Mesenchymal stem cell (in vitro differentiated cells and primary cell): ENCODE measurements at regions not wholly inside any gene's neighbourhood (a gene's known extent, or its start where the extent isn't known, plus 50 kb on each side); places are given as distances from the start of the nearest gene placed in this dataset.

Source experiments
- DNase-seq: peaks from one replicate; pipeline ENCODE4 v3.0.0-alpha.2; 2013
- H2AFZ ChIP-seq: one replicate; pipeline ENCODE4 v1.6.1; 2013; ENCODE audit warnings: low read depth, mild to moderate bottlenecking, control low read depth, inconsistent platforms, low read length, moderate library complexity
- H2AK5ac ChIP-seq: 2 replicates; pipeline ENCODE4 v1.6.1; 2013; ENCODE audit warnings: low read length, moderate library complexity, mild to moderate bottlenecking, inconsistent platforms; ENCODE audit not compliant: severe bottlenecking
- H2BK120ac ChIP-seq: one replicate; pipeline ENCODE4 v1.6.1; 2013; ENCODE audit warnings: low read depth, mild to moderate bottlenecking, inconsistent platforms, low read length, moderate library complexity
- H2BK12ac ChIP-seq, 2 experiments: one replicate each; pipeline ENCODE4 v1.6.1; 2013; ENCODE audit warnings: inconsistent platforms in 2 of 2, low read length in 2 of 2, mild to moderate bottlenecking in 2 of 2, moderate library complexity in 2 of 2, control low read depth in 1 of 2
- H2BK15ac ChIP-seq: one replicate; pipeline ENCODE4 v1.6.1; 2013; ENCODE audit warnings: mild to moderate bottlenecking, low read depth, inconsistent platforms; ENCODE audit not compliant: poor library complexity, severe bottlenecking
- H2BK5ac ChIP-seq: 2 replicates; pipeline ENCODE4 v1.6.1; 2013; ENCODE audit warnings: low read depth, mild to moderate bottlenecking, low read length, control low read depth, inconsistent platforms; ENCODE audit not compliant: poor library complexity, severe bottlenecking
- H3K14ac ChIP-seq, 2 experiments: one replicate each; pipeline ENCODE4 v1.6.1; 2013; ENCODE audit warnings: inconsistent platforms in 2 of 2, low read length in 2 of 2, control low read depth in 1 of 2, mild to moderate bottlenecking in 1 of 2, moderate library complexity in 1 of 2
- H3K18ac ChIP-seq, 2 experiments: one replicate each; pipeline ENCODE4 v1.6.1; 2013; ENCODE audit warnings: inconsistent platforms in 2 of 2, low read length in 2 of 2, control low read depth in 1 of 2, low read depth in 1 of 2, mild to moderate bottlenecking in 1 of 2
- H3K23ac ChIP-seq, 2 experiments: one replicate each; pipeline ENCODE4 v1.6.1; 2013; ENCODE audit warnings: inconsistent platforms in 2 of 2, low read length in 2 of 2, mild to moderate bottlenecking in 2 of 2, moderate library complexity in 2 of 2, control low read depth in 1 of 2
- H3K27ac ChIP-seq: 2 replicates; pipeline ENCODE4 v1.5.1; 2013; ENCODE audit warnings: mild to moderate bottlenecking, moderate library complexity, low read length, control low read depth, inconsistent platforms; ENCODE audit not compliant: poor library complexity, severe bottlenecking
- H3K27me3 ChIP-seq, 2 experiments: 2 replicates each; pipeline versions ENCODE4 v1.6.1 to v1.7.0; 2013; ENCODE audit warnings: low read length in 2 of 2, mild to moderate bottlenecking in 2 of 2, moderate library complexity in 2 of 2, control low read depth in 1 of 2, inconsistent platforms in 1 of 2; ENCODE audit not compliant: control insufficient read depth in 1 of 2, insufficient read depth in 1 of 2
- H3K36me3 ChIP-seq, 2 experiments: 2 replicates each; pipeline versions ENCODE4 v1.6.1 to v1.7.0; 2013; ENCODE audit warnings: low read length in 2 of 2, control low read depth in 1 of 2, inconsistent platforms in 1 of 2, low read depth in 1 of 2, mild to moderate bottlenecking in 1 of 2; ENCODE audit not compliant: insufficient read depth in 2 of 2, control insufficient read depth in 1 of 2
- H3K4ac ChIP-seq, 2 experiments: one replicate each; pipeline ENCODE4 v1.6.1; 2013; ENCODE audit warnings: inconsistent platforms in 2 of 2, low read length in 2 of 2, mild to moderate bottlenecking in 2 of 2, moderate library complexity in 2 of 2, control low read depth in 1 of 2, low read depth in 1 of 2
- H3K4me1 ChIP-seq: 2 replicates; pipeline ENCODE4 v1.6.1; 2013; ENCODE audit warnings: low read depth, low read length, control low read depth; ENCODE audit not compliant: control insufficient read depth, insufficient read depth
- H3K4me2 ChIP-seq: 2 replicates; pipeline ENCODE4 v1.6.1; 2013; ENCODE audit warnings: low read length, mild to moderate bottlenecking, inconsistent platforms; ENCODE audit not compliant: poor library complexity, severe bottlenecking
- H3K4me3 ChIP-seq, 2 experiments: 2 replicates each; pipeline versions ENCODE4 v1.5.1 to v1.7.0; 2013; ENCODE audit warnings: low read length in 2 of 2, mild to moderate bottlenecking in 2 of 2, control low read depth in 1 of 2, low read depth in 1 of 2; ENCODE audit not compliant: insufficient read depth in 1 of 2
- H3K79me1 ChIP-seq: replicated peaks from 2 replicates; pipeline ENCODE4 v1.6.1; 2013; ENCODE audit warnings: mild to moderate bottlenecking, control low read depth, low read length, inconsistent platforms; ENCODE audit not compliant: poor library complexity, severe bottlenecking
- H3K9ac ChIP-seq: 2 replicates; pipeline ENCODE4 v1.7.0; 2013; ENCODE audit warnings: mild to moderate bottlenecking, low read length, moderate library complexity
- H3K9me3 ChIP-seq: 2 replicates; pipeline ENCODE4 v1.7.0; 2013; ENCODE audit warnings: mild to moderate bottlenecking, low read length; ENCODE audit not compliant: control insufficient read depth
- H4K8ac ChIP-seq: one replicate; pipeline ENCODE4 v1.6.1; 2013; ENCODE audit warnings: inconsistent platforms, mild to moderate bottlenecking, low read length, moderate library complexity
- H4K91ac ChIP-seq: one replicate; pipeline ENCODE4 v1.6.1; 2013; ENCODE audit warnings: mild to moderate bottlenecking, low read length, inconsistent platforms
- WGBS: methylation state at CpG from one replicate; pipeline ENCODE4 v1.1.7; 2013; ENCODE audit warnings: mixed read lengths; 5-methylcytosine and 5-hydroxymethylcytosine counted together

DNA sequence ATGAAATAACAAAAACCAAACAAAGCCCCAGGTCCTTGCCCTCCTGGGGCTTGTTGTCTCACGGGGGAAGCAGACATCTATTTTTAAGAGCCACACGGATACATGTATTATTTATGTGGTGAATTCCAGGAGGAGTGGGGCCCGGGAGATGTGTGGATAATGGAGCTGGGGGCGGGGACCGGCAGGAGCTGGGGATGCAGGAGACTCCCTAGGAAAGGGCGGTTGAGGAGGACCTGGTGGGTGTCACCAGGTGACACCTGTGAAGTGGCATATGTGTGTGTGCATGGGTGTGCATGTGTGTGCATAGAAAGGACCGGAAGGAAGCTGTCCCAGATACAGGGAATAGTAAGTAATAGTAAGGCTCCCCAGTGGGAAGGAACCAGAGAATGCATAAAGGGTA lies 148.9 kb downstream of the URI1 start:
- no peak overlapping the region for H3K23ac ChIP-seq
- no peak overlapping the region for H3K14ac ChIP-seq
- no peak overlapping the region for H2BK120ac ChIP-seq
- H3K4me2 ChIP-seq: no peak overlapping the region
- peaks cover 0 to 13% of the 10 kb centered on the region in 2 experiments for H3K27me3 ChIP-seq
- H3K18ac ChIP-seq: no peak overlapping the region
- H3K9me3 ChIP-seq: no peaks in the 10 kb centered on the region
- no peaks in the 10 kb centered on the region for H3K36me3 ChIP-seq
- H3K4me3 ChIP-seq: no peak overlapping the region
- H3K79me1 ChIP-seq: no peaks in the 10 kb centered on the region
- H2AK5ac ChIP-seq: no peak overlapping the region
- no peak overlapping the region for H3K4ac ChIP-seq
- H2BK5ac ChIP-seq: no peak overlapping the region
- H2BK15ac ChIP-seq: no peak overlapping the region
- H4K91ac ChIP-seq: no peak overlapping the region
- no peak overlapping the region for H2BK12ac ChIP-seq
- H3K4me1 ChIP-seq: no peaks in the 10 kb centered on the region
- H2AFZ ChIP-seq: no peak overlapping the region
- DNase-seq: no peak
- no peak overlapping the region for H3K9ac ChIP-seq
- H4K8ac ChIP-seq: no peak overlapping the region
- no peak overlapping the region for H3K27ac ChIP-seq
- 88% methylated on average over 7 of the region's 7 CpGs for WGBS

DNA sequence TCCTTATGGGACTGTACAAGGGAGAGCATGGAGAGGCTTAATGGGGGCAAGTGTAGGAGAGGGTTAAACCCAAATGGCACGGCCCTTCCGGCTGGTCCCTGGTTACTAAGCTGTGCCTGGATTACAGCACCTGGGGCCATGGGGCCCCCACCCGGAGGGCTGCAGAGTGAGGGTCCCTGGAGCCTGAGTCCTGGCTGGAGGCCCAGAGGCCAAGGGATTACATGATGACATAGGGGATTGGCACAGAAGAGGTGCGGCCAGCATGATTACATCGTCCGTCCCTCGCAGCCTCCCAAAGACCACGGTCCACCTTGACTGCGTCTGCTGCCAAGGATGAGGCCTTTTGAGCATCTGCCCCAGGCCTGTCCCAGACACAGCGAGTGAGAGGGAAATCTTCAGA lies 149.4 kb downstream of the URI1 start:
- Histone ChIP-seq H2AK5ac (no peak overlapping the region), H2BK5ac (no peak overlapping the region), H3K14ac (no peak overlapping the region), H3K4me2 (no peak overlapping the region), H3K36me3 (no peaks in the 10 kb centered on the region), H3K9me3 (no peaks in the 10 kb centered on the region), H3K23ac (no peak overlapping the region), H2BK15ac (no peak overlapping the region), H2BK120ac (no peak overlapping the region), H2AFZ (no peak overlapping the region), H3K79me1 (no peaks in the 10 kb centered on the region), H4K91ac (no peak overlapping the region), H3K4me1 (no peaks in the 10 kb centered on the region), H3K4ac (no peak overlapping the region), H2BK12ac (no peak overlapping the region), H3K4me3 (no peak overlapping the region), H4K8ac (no peak overlapping the region), H3K18ac (no peak overlapping the region), H3K27ac (no peak overlapping the region), H3K9ac (no peak overlapping the region), H3K27me3 (peaks cover 0 to 13% of the 10 kb centered on the region in 2 experiments)
- no peak for DNase-seq
- whole genome bisulfite sequencing: 87% methylated on average over 10 of the region's 10 CpGs

DNA sequence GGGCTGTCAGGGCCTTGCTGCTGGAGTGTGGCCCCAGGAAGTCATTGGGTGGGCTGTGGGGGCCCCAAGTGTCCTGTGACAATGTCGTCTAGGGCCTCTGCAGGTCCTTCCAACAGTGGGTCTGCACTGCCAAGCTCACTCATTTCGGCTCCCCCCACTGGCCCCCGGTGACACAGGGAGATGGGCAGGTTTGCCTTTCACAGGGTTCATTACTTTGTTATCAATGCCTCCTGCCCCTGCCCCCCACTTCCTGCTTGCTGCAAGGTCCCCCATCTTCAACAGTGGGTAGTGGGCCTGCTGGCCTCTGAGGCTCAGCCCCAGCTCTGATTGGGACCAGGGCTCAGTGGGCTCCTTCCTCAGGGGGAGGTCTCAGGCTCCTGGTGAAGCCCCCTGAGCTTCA lies 149.8 kb downstream of the URI1 start:
- 76% methylated on average over 3 of the region's 3 CpGs for WGBS
- no peak overlapping the region for H4K8ac ChIP-seq
- H3K4me1 ChIP-seq: no peaks in the 10 kb centered on the region
- H3K27me3 ChIP-seq: peaks cover 0 to 13% of the 10 kb centered on the region in 2 experiments
- no peak overlapping the region for H3K4me2 ChIP-seq
- DNase-seq: no peak
- H4K91ac ChIP-seq: no peak overlapping the region
- no peak overlapping the region for H2BK15ac ChIP-seq
- H3K4me3 ChIP-seq: no peak overlapping the region
- H3K9me3 ChIP-seq: no peaks in the 10 kb centered on the region
- H2AFZ ChIP-seq: no peak overlapping the region
- H3K23ac ChIP-seq: no peak overlapping the region
- no peak overlapping the region for H2BK12ac ChIP-seq
- no peak overlapping the region for H2BK5ac ChIP-seq
- no peaks in the 10 kb centered on the region for H3K79me1 ChIP-seq
- H3K14ac ChIP-seq: no peak overlapping the region
- H3K4ac ChIP-seq: no peak overlapping the region
- H2BK120ac ChIP-seq: no peak overlapping the region
- H3K27ac ChIP-seq: no peak overlapping the region
- H3K9ac ChIP-seq: no peak overlapping the region
- H3K18ac ChIP-seq: no peak overlapping the region
- no peaks in the 10 kb centered on the region for H3K36me3 ChIP-seq
- H2AK5ac ChIP-seq: no peak overlapping the region

DNA sequence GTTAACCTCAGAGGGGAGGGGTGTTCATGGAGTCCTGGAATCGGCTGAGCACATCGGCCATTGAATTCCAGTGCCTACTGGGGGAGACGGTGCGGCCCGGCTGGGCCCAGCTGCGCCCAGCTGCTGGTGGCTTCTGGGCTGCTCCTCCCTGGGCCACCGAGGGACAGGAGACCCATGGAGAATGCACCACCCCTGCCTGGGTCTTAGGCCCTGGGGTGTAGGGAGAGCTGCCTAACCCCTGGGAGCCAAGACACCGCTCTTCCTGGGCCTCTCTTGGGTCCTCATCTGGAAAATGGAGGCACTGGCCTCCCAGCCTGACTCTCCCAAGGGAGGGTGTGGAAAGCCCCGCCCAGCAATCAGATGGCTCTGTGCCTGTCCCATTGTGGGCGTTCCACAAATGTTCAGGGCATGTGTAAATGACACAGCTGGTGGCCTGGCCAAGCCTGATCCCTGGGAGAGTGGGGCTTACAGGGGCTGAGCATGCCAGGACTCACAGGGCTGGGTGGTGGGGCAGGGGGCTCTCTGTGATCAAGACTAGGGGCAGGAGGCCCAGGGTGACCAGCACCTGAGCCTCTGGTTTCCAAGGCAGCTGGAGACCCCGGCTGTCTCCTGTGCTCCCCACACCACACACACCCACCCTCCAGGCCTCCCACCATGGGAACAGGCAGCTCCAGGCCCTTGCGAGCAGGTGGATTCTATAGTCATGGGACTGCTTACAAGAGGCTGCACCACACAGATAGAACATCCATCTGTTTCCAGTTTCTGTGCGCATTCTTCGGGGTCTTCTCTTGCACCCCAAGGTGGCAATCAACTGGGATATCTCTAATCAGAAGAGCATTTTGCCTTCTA lies 150.9 kb downstream of the URI1 start:
- no peak overlapping the region for H2BK120ac ChIP-seq
- no peak overlapping the region for H3K4ac ChIP-seq
- no peak for DNase-seq
- H4K91ac ChIP-seq: no peak overlapping the region
- H3K9me3 ChIP-seq: no peaks in the 10 kb centered on the region
- no peak overlapping the region for H4K8ac ChIP-seq
- H3K36me3 ChIP-seq: no peaks in the 10 kb centered on the region
- peaks cover 0 to 13% of the 10 kb centered on the region in 2 experiments for H3K27me3 ChIP-seq
- H3K9ac ChIP-seq: no peak overlapping the region
- H3K23ac ChIP-seq: no peak overlapping the region
- H3K4me3 ChIP-seq: no peak overlapping the region
- no peaks in the 10 kb centered on the region for H3K79me1 ChIP-seq
- no peak overlapping the region for H2AK5ac ChIP-seq
- no peaks in the 10 kb centered on the region for H3K4me1 ChIP-seq
- H3K14ac ChIP-seq: no peak overlapping the region
- H2BK5ac ChIP-seq: no peak overlapping the region
- no peak overlapping the region for H2AFZ ChIP-seq
- no peak overlapping the region for H3K4me2 ChIP-seq
- 83% methylated on average over 13 of the region's 14 CpGs for WGBS
- H3K27ac ChIP-seq: no peak overlapping the region
- H2BK15ac ChIP-seq: no peak overlapping the region
- H2BK12ac ChIP-seq: no peak overlapping the region
- no peak overlapping the region for H3K18ac ChIP-seq
